ENCODE measurements at regions not wholly inside any gene's neighbourhood (a gene's known extent, or its start where the extent isn't known, plus 50 kb on each side); places are given as distances from the start of the nearest gene placed in this dataset.

DNA sequence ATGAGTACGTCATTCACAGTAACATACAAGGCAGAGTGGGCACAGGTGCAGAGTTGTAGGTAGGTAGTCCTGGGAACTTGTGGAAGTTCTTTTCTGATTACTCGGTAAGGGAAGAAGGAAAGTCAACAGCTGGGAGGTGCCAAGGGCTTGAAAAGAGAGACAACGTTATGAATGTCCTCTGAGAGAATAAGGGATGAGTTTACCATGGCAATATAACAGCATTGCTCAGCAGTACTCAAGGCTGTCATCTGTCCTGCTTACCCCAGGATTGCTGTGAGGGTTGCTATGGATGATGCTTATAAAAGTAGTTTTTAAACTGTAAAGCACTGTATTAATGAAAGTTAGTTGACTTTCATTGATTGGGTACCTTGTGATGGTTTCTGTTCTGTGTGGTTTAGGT is 369.1 kb upstream of the SGCD start:
- no peak for DNase-seq (ENCODE audit: low read depth)
- TF ChIP-seq, protein P1, sequence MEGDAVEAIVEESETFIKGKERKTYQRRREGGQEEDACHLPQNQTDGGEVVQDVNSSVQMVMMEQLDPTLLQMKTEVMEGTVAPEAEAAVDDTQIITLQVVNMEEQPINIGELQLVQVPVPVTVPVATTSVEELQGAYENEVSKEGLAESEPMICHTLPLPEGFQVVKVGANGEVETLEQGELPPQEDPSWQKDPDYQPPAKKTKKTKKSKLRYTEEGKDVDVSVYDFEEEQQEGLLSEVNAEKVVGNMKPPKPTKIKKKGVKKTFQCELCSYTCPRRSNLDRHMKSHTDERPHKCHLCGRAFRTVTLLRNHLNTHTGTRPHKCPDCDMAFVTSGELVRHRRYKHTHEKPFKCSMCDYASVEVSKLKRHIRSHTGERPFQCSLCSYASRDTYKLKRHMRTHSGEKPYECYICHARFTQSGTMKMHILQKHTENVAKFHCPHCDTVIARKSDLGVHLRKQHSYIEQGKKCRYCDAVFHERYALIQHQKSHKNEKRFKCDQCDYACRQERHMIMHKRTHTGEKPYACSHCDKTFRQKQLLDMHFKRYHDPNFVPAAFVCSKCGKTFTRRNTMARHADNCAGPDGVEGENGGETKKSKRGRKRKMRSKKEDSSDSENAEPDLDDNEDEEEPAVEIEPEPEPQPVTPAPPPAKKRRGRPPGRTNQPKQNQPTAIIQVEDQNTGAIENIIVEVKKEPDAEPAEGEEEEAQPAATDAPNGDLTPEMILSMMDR (IDR thresholded peaks at IDR 0.05; ENCODE audit: insufficient read depth, low read depth, low read length, missing control alignments) = no peak
- no peak overlapping the region for H3K4me3 ChIP-seq (ENCODE audit: low read length)

DNA sequence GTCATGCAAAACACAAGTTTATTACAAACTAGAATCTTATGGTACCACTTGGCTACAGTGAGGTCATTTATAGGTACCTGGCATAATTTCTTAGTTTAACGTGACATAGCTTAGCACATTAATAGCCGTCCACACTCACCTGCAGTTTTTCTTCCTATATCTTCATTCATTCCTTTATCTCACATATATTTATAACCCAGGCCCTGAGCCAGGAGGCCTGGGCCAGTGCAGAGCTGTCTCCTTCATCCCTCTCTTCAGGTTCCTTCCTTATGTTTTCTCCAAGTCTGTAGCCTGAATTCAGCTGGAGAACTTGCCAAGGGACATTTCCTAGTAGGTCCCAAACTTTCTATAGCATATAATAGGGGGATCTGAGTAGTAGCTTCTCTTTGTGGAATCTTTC is 367.9 kb upstream of the SGCD start:
- TF ChIP-seq, protein P1 (IDR thresholded peaks at IDR 0.05; ENCODE audit: insufficient read depth, low read depth, low read length, missing control alignments) = no peak
- no peak for DNase-seq (ENCODE audit: low read depth)
- H3K4me3 ChIP-seq (ENCODE audit: low read length) = no peak overlapping the region

DNA sequence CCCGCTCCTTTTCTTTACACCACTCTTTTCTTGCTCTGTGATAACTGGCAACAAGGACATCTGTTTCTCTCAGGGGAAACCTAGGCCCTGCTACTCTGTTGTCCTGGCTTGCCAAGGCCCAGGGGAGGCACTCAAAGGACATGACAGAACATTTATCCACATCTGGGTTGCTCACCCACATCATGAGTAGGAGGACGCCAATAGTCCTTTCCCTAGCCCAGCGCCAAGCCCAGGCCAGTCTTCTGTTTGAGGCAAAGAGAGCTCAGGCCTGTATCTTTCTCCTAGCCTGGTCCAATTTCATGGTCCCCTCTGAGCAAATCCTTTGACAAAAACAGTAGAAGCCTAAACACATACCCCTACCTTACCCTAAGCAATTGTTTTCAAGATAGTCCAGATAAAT is 366.8 kb upstream of the SGCD start:
- TF ChIP-seq, protein P1 (IDR thresholded peaks at IDR 0.05; ENCODE audit: insufficient read depth, low read depth, low read length, missing control alignments) = no peak
- no peak overlapping the region for H3K4me3 ChIP-seq (ENCODE audit: low read length)
- DNase-seq (ENCODE audit: low read depth) = no peak

DNA sequence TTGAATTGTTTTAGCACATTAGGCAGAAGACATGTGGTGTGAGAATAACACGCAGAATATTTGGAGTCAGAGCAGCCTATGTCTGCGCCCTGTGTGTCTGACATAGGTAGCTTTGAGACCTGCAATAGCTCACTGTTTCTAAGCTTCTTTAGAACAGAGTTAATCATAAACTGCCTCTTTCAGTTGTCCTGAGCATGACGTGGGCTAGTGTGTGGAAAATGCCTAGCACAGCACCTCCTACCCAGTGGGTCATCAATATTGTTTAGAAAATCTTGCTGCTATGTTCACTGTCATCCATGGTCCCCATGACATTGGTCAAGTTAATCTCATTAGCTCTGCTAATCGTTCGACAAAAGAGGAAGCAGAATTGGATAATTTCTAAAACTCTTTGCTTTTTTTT is 357.4 kb upstream of the SGCD start:
- TF ChIP-seq, protein P1 (IDR thresholded peaks at IDR 0.05; ENCODE audit: insufficient read depth, low read depth, low read length, missing control alignments) = no peak
- no peak for DNase-seq (ENCODE audit: low read depth)
- no peak overlapping the region for H3K4me3 ChIP-seq (ENCODE audit: low read length)

DNA sequence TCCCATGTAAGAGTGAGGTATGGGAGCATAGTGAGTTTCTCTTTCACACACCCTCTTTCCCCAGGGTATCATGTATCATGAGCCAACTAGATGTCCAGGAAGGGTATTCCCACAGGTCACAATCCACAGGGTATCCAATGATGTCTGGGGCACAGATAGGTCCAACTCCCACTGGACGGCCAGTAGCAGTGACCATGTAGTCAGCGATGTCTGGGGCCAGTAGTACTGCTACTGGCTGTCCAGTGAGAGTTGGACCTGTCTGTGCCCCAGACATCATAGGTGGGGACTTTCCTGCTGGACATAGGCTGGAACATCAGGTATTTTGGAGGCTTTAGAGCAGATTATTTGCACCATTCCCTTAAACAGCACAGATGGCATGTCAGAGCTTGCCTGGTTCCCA is 352.6 kb upstream of the SGCD start:
- DNase-seq (ENCODE audit: low read depth) = no peak
- no peak overlapping the region for H3K4me3 ChIP-seq (ENCODE audit: low read length)
- TF ChIP-seq, protein P1 (IDR thresholded peaks at IDR 0.05; ENCODE audit: insufficient read depth, low read depth, low read length, missing control alignments) = no peak

DNA sequence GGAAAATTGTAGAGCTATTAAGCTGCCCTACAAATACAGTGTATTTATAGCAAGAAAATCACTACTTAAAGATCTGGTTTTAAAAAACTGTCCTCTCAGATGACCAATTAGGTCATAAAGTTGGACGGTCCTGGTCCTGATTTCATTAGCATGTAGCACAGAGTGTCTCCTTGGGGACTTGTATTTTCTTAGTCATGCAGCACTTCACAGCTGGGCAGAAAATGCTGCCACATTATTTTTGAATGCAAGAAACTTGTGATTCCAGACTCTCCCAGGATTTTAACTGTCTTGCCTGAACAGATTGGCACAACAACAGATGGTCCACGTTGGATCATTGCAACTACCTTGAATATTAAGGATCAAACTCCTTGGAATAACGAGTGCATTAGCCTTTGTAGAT is 348.1 kb upstream of the SGCD start:
- H3K4me3 ChIP-seq (ENCODE audit: low read length) = no peak overlapping the region
- TF ChIP-seq, protein P1 (IDR thresholded peaks at IDR 0.05; ENCODE audit: insufficient read depth, low read depth, low read length, missing control alignments) = no peak
- no peak for DNase-seq (ENCODE audit: low read depth)

DNA sequence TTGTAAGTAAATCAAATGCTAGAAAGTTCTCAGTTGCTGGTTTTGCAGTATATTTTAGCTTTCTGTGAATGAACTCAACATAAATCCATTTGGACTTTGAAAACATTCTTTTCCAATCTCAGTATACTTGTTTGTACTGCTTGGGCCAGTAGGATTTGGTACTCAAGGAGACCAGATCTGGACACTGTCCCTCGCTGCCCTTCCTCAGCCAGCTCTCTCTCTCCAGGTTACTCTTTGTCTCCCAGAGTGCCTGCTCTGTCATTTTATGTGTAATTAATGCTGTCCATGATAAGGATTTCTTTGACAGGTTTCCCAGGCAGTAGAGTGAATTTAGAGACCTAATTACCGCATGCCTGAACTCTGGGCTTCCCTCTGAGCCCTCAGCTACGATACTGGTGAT is 344.6 kb upstream of the SGCD start:
- TF ChIP-seq, protein P1 (IDR thresholded peaks at IDR 0.05; ENCODE audit: insufficient read depth, low read depth, low read length, missing control alignments) = no peak
- H3K4me3 ChIP-seq (ENCODE audit: low read length) = no peak overlapping the region

More for the DNA sequence above, 344.6 kb upstream of the SGCD start:
- DNase-seq (ENCODE audit: low read depth) = no peak
